22Rv1 (cell line): ENCODE measurements at regions not wholly inside any gene's neighbourhood (a gene's known extent, or its start where the extent isn't known, plus 50 kb on each side); places are given as distances from the start of the nearest gene placed in this dataset.

Source experiments
- ZFX ChIP-seq: fragments of 450-650 bp; IDR thresholded peaks from 2 replicates; pipeline ENCODE4 v1.6.1; 2017; ENCODE audit warnings: antibody characterized with exemption, borderline replicate concordance
- TF ChIP-seq, protein P1 (sequence below): fragments of 450-650 bp; IDR thresholded peaks from 2 replicates; pipeline ENCODE4 v1.5.1; 2017; ENCODE audit warnings: mild to moderate bottlenecking

DNA sequence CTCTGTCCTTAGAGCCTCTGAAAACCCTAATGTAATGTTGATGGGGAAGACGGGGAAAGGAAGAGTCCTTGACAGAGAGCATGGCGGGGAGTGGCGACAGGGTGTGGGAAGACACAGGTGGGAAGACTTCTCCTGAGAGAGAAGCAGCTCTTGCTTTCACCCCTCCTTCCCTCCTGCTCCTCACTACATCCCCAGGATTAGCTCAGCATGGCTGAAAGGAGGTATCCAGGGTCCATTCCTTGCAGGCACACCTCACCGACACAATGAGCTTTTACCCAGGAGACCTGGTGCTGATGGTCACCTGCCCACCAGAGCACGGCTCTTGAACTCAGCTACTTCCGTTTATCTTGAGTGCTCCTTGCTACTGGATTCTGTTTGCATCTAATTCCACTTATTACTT is 469.3 kb downstream of the CDH26 start:
- TF ChIP-seq, protein P1, sequence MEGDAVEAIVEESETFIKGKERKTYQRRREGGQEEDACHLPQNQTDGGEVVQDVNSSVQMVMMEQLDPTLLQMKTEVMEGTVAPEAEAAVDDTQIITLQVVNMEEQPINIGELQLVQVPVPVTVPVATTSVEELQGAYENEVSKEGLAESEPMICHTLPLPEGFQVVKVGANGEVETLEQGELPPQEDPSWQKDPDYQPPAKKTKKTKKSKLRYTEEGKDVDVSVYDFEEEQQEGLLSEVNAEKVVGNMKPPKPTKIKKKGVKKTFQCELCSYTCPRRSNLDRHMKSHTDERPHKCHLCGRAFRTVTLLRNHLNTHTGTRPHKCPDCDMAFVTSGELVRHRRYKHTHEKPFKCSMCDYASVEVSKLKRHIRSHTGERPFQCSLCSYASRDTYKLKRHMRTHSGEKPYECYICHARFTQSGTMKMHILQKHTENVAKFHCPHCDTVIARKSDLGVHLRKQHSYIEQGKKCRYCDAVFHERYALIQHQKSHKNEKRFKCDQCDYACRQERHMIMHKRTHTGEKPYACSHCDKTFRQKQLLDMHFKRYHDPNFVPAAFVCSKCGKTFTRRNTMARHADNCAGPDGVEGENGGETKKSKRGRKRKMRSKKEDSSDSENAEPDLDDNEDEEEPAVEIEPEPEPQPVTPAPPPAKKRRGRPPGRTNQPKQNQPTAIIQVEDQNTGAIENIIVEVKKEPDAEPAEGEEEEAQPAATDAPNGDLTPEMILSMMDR, result no peak
- no peak for TF ChIP-seq ZFX
